ENCODE measurements at regions not wholly inside any gene's neighbourhood (a gene's known extent, or its start where the extent isn't known, plus 50 kb on each side); places are given as distances from the start of the nearest gene placed in this dataset.

DNA sequence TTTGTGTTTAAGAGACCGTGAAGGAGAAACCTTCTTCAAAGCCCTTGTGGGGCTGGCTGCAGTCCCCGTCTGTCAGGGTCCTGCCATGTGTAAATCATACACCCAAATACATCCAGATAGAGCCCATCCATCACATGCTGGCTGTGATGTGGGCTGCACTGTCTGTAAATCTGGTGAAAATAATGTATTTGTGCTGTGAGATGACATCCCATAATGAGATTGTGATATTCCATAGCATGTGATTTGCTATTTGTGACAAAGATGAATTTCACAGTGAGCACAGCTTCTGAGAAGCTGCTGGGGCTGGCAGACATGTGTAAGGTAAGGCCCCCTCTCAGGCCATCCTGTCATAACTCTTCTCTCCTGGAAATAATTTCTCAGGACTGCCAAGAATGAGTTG lies 114.3 kb upstream of the MB21D2 start:
- no peak for TF ChIP-seq HDGF (IDR thresholded peaks at IDR 0.05; ENCODE audit: borderline replicate concordance)
- TF ChIP-seq FOXK2 (IDR thresholded peaks at IDR 0.05): no peak
- TF ChIP-seq SP1 (IDR thresholded peaks at IDR 0.05): no peak
- TF ChIP-seq PKNOX1 (IDR thresholded peaks at IDR 0.05): no peak
- TF ChIP-seq SUZ12 (IDR thresholded peaks at IDR 0.05): no peak
- TF ChIP-seq FOXA1 (IDR thresholded peaks at IDR 0.05): no peak
- no peak for TF ChIP-seq ARNT (IDR thresholded peaks at IDR 0.05)

Measured in HEK293T (cell line).